Stimulated activated CD4-positive, alpha-beta T cell treated with anti-CD3 and anti-CD28 coated beads, TNF-alpha, amount 100 ng/mL, for 4 hours (primary cell): ENCODE measurements at regions not wholly inside any gene's neighbourhood (a gene's known extent, or its start where the extent isn't known, plus 50 kb on each side); places are given as distances from the start of the nearest gene placed in this dataset.
"Not testable (repeated sequence)": the region's sequence is repeated elsewhere in the genome, so short reads cannot be mapped to it uniquely, and the experiment has no call there.

Source experiments
- DNase-seq, 3 experiments: peaks; one replicate each; pipeline ENCODE4 v3.0.0-alpha.2; 2020; ENCODE audit warnings: low read depth in 3 of 3

DNA sequence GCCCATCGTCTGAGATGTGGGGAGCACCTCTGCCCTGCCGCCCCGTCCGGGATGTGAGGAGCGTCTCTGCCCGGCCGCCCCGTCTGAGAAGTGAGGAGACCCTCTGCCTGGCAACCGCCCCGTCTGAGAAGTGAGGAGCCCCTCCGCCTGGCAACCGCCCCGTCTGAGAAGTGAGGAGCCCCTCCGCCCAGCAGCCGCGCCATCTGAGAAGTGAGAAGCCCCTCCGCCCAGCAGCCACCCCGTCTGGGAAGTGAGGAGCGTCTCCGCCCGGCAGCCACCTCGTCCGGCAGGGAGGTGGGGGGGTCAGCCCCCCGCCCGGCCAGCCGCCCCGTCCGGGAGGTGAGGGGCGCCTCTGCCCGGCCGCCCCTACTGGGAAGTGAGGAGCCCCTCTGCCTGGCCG, 267.2 kb downstream of the MEF2C start:
- DNase-seq = not testable (repeated sequence)

DNA sequence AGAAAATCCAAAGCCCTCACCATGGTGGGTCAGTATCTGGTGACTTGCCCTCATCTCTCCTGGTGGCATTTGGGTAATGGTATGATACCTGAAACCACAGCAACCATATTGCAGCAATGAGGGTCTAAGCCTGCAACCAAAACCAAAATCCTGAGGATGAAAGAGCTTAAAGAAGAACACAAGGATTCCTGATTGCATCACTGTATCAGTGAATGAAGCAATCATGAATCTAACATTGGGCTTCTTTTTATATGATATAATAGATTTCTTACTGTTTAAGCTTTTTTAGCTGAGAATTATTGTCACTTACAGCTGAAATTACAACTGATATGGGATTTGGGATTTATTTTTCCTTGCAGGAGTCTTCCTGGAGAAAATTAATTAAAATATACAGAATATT, 269.9 kb downstream of the MEF2C start:
- no peak for DNase-seq

DNA sequence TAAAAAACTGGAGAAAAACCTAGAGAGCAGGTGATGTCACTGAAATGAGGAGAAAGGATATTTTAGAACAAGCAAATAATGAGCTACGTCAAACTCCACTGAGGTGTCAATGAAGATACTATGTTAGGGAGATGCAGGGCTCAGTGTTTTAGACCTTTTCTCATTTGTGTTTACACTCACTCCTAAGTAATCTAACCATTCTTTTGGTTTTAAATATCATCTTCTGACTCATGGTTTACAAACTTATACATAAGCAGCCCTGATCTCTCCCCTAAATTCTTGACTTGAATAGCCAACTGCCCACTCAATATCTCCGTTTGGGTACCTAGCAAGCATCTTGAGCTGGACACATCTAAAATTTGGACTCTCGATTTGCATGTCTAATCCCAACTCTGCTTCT, 272.4 kb downstream of the MEF2C start:
- no peak for DNase-seq

DNA sequence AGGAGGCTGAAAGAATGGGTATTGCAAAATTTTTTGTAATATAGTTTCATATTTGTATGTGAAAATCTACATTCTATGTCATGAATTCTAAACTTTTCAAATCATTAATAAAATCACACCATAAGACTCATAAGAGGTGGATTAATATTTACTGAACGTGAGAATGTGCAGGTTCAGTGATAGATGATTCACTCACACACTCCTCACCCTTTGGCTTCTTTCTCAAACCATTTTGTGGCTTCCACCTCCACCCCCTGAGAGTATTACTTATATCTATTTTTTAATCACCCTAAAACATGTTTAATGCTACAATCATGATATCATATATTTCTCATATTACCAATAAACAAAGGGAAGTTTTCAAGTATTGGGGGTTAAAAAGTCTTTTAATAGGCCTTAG, 275.5 kb downstream of the MEF2C start:
- DNase-seq = no peak

DNA sequence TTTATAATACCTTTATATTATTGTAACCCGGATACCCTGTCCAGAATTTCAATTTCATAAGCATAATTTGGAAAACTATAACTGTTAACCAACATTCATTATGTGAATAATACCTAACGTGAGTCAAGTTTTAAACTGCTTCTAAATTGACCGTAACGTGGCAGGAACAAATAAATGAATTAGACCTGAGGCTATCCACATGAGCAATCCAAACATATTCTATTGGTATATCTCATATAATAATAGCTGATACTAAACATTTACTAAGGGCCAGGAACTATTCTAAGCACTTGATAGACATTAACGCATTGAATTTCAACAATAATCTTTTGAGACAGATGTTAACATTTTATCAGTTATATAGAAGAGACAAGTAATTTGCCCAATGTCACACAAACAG, 276.4 kb downstream of the MEF2C start:
- no peak for DNase-seq

DNA sequence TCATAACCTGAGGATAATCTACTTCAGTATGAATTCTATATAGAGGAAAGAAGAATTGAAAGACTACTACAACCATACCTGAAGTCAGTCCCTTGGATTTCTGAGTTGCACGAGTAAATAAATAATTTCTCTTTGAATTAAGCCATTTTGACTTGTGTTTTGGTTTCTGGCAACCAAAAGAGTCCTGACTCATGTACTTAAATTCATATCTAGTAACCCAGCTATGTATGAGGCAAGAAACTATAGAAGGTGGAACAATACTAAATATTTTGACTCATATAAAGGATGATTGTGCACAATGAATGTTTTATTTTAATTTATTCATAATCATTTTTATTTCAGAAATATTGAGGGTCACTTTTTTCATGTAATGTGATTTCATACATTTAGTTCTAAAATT, 276.8 kb downstream of the MEF2C start:
- no peak for DNase-seq

DNA sequence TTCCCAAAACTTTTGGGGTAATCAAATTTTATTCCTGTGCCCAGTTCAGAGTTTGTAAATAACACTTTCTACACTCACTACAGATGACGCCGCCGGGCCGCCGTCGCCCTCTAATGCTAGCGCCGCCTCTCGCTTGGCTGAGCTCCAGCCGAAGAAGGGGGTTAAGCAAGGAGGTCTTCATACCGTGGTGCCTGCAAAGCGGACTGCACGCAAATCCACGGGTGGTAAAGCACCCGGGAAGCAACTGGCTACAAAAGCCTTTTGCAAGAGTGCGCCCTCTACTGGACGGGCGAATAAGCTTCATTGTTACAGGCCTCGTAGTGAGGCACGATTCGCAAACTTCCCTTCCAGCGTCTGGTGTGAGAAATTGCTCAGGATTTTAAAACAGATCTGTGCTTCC, 280.4 kb downstream of the MEF2C start:
- DNase-seq = peak in 1 of 3 experiments; percentile 1

DNA sequence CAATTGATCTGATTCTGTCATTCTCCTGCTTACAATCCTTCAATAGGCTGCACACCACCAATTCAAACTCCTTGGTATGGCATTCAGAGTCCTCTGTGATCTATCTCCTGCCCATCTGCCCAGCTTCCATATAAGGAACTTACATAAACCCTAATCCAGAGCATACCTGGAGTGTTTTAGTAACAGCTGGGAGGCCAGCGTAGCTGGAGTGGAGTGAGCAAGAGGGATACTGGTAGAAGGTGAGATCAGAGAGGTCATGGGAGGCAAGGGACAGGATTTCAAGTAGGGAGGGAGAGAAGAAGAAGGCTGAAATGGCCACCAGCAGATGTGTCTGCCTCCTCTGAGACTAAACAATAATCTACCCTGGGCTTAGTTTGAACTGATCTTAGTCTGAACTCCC, 288.5 kb downstream of the MEF2C start:
- no peak for DNase-seq

DNA sequence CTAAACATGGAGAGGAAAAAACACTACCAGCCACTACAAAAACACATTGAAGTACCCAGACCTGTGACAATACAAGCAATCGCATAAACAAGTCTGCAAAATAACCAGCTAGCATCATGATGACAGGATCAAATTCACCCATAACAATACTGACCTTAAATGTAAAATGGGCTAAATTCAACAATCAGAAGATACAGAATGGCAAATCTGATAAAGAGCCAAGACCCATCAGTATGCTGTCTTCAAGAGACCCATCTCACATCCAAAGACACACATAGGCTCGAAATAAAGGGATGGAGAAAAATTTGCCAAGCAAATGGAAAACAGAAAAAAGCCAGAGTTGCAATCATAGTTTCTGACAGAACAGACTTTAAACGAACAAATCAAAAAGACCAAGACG, 294.4 kb downstream of the MEF2C start:
- no peak for DNase-seq

DNA sequence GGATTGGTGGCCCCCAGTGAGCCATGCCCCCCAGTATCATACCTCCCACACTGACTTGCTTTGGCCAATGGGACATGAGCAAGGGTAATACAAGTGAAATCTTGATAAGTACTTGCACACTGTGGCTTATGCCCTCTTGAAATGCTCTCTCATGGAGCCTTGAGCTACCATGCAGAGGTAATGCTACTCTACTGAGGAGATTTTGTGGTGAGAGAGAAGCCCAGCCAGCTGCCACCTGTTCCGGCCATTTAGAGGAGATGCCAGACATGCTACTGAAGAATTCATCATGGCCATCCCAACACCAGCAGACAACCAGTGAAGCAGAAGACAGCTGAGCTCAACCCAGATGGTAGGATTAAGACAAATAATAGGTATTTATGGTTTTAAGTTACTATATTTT, 299.5 kb downstream of the MEF2C start:
- no peak for DNase-seq

DNA sequence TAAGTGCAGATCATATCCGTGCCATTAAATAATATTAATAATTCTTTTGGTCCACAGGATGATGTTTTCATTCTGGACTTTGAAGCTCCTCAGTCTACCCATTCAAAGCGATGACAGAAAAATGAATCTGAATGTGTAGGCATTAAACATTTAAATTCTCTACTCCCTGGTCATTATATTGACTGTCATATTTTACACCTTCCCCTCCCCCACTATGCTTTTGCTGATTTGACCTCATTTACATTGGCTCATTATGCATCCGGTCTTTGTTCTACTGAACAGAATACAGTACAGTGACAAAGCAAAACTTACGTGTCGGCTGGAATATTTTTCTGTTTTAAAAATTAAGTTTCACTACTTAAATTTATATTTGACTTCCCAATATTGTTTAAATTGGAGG, 289.7 kb upstream of the TMEM161B start:
- DNase-seq = no peak

DNA sequence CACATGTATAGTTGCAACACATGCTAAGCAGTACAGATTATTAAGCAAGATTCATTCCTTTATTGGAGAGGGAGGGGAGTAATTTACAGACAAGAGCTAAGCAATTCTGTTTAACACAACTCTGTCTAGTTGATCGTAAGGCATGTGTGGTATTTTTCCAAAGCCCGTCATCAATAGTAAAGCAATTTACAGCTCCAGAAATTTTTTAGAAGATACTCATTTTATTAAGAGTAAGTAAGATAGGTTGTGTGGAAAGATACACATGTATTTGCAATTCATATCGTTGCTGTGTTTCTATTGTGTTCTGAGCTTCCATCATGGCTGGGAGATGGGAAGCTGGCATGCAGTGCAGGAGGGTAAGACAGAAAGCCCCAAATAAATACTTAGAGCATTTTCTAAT, 289.2 kb upstream of the TMEM161B start:
- no peak for DNase-seq

DNA sequence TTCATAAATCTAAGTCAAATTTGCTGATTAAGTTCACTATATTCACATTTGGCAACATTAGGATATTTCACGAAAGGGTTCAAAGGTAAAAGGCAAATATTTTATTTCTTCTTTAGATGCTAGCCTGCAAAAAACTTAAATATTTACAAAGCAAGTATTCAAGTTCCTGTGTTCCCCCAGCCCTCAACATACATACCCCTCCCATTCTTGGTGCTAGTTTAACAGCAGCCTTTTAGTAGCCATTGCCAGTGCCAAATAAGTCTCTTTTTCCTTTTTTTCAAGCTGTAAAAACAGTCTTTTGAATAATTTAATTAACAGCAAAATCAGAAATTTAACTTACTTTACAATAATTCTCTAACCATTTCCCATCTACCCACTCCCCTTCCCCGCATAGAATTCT, 288.5 kb upstream of the TMEM161B start:
- DNase-seq = no peak

DNA sequence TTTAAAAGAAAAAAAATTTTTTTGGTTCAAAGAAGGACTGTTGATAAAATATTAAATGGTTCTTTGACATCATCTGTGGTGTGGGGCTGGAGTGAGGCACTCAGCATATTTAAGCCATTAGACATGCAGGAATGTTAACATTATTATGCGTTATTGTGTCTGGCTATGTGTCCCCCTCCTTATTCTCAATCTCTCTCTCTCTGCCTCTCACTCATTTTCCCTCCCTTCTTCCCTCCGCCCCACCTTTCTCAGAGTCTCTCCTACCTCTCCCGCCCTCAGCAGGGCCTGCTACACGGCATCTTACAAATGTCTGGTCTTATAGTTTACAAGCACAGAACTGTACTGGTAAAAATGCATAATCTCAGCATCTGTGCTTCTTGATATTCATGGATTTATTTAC, 287.8 kb upstream of the TMEM161B start:
- no peak for DNase-seq

DNA sequence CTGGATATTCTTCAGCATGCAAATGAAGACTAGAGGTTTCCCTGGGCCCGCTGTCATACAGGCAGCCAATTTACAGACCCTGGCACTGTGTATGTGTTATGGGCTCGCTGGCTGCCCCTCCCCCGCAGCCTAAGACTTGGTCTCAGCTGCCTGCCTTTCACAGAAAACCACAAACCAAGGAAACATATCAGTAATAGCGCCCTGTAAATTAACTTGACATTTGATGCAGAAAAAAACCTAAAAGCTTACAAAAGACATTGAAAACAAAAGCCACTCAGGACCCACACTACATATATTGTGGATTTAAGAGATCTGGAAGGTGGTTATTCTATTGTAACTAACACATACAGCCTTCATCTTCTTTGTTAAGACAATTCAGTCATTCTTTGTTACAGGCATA, 287.0 kb upstream of the TMEM161B start:
- DNase-seq = no peak

DNA sequence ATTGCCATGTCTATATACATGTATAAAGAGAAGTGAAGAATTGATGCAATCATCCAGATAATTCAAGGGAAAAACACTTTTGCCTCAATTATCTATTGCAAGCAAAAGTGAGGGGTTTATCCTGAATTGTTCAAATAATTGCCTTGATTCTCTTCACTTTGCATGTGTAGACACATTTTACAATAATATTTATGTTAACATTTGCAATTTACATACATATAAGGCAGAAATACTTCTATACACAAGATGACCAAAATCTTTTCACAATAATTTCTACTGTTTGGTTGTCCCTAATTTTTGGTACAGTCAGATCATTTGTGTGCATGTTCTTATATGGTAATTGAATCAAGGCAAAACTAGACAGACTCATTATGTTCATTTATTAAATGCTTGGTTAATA, 285.3 kb upstream of the TMEM161B start:
- no peak for DNase-seq

DNA sequence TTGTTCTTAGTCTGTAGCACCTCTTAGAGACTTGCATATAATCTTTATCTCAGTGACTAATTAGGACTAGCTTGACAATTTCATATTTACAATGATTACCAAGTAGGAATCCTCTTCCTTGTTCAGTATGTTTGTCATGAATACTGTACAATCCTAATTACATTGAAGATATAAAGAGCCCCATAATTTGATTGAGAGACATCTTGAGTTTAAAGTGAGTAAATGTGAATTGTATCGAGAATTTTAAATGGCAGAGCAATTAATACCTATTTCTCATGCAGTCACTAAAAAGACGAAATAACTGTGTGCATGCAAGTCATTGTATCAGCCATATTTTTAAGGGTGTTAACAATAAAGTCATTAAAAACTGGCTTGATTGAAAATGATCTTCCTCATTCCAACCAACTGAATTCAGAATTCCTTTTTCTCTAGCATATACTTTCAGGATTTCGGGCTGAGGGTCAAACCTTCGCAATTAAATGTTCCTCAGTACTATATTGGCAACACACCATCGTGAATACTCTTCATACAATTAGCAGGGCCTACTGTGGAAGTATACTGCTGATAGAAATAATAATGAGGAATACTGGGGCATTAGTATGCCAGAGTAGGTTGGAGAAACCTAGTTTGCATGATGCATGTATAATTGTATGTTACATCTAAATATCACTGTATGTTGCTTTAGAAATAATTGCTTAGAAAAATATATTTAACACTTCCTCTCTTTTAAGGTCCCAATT, 284.7 kb upstream of the TMEM161B start:
- no peak for DNase-seq

DNA sequence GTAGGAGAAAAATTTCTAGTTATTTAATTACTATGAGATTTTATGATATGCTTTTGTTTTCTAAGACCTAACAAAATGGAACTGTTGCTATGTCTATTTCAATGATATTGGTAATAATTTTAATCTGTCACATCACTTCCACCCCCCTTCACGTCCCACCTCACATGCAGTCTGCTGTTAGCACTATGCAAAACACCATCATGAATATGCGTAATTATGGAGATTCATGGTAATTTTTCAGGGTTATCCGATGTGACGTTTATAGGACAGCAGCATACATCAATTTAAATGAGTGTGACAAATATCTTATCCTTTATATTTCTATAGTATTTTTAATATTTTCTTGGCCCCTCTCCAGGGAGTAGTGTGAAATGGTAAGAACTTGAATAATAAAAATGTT, 283.8 kb upstream of the TMEM161B start:
- no peak for DNase-seq

DNA sequence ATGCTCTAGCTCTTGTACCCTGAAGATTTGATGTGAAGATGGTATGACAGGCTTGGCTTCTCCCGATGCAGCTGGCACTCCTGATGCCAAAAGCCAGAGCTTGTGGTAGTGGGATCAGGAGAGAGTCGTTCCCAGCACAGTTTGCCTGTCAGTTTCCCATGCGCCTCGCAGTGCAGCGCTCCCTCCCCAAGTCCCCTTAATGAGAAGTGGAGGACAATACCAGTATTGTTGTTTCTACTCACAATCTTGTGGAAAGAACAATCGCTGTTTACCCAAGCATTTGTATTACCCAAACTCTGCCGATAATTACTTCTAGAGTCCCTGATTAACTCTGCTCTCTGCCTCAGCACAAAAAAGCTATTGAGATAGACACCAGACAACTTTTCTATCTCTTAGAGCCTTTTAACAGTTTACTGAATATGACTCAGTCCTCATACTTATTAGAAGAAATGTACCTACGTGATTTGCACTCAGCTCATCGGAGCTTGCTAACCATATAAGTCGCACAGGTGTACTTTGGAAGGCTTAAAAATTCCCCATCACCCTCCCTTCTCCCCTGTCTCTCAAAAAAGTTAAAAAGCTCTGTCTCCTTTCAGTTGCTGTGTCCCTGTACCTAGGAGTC, 283.2 kb upstream of the TMEM161B start:
- no peak for DNase-seq

DNA sequence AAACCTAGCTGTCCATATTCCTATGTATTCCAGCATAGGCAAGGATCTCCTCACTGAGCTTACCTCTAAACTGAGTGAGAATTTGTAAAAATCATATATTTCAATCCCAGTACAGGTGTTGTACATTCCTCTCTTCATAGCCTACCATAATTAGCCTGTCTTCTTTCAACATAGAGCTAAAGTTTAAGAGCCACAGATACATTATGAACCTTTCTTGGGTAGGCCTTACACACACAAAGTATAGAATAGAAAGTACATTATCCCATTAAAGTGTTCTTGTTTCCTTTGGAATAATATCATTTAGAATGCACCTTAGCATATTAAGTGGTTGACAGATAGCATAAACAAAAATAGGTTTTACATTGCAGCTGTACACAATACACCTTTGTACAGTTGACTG, 282.1 kb upstream of the TMEM161B start:
- DNase-seq = no peak

DNA sequence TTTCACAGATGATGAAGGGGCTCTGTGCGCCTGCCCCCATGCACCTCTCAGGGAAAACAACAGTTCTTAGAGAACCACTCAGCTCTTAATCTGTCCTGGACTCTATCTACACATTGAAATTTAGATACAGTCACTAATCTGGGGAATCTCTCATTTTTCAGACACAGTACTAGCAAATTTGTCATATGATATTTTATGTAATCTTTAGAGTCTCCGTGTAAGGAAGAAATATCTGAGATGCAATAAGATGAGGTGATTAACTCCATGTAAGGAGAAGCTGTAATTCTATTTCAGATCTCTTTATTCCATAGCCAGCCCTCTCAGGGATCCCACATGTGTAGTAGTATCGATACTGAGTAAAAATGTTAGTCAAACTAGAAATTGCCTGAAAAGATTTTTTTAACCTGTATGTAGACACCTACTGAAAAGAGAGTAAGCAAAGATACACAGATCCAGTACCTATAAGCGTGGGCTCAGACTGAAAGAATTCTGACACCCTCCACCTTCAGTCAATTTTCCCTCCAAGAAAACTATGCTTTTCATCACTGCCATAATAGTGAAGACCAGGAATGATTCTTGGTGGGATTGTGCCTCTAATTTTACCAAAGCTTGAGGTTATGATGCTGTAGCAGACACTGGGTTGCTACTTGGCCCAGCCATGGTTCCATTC, 279.6 kb upstream of the TMEM161B start:
- no peak for DNase-seq

DNA sequence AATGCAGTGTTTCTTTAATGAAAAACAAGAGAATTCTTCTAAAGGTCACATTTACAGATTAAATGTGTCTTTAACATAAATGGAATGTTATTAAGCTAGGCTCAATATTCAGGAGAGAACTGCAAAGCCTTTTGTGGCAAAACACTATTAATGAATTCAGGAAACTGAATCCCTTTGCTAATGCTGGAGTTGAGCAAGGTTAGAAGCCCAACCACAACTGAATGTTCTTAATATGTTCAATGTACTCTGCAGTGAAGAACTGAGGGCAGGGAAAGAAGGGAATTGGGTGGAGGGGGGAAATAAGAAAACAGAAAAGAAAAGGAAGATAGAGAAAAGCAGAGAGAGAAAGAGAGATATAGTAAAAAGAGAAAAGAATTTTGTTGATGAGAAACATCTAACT, 276.7 kb upstream of the TMEM161B start:
- DNase-seq = no peak

DNA sequence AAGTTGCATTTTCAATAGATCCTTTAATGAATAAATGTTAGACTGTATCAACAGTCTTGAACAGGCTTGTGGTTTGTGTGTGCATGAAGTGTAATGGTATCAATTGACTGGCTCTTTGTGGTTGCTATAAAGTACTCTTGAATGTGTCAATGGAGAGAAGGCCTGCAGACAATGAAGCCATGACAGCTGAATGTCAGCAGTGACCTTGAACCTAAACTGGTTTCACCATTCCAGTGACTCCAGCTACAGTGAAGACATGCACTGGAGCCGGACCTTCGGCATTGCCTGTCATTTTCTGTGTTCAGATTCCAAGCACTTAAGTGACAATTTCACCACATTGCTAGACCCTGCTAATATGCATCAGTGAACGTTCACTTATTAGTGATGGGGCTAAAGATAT, 276.0 kb upstream of the TMEM161B start:
- no peak for DNase-seq
